ENCODE measurements at regions not wholly inside any gene's neighbourhood (a gene's known extent, or its start where the extent isn't known, plus 50 kb on each side); places are given as distances from the start of the nearest gene placed in this dataset.
A peak's percentile ranks its signal among the peaks of the same experiment; 100 is the strongest.

GRCh38 chr2:129707800-129708199 lies 271.7 kb upstream of the RAB6C start (continued):
- TF ChIP-seq ZNF425 (CRISPR knock-in tag; conservative IDR thresholded peaks at IDR 0.05) = no peak
- no peak for TF ChIP-seq TP53 (CRISPR knock-in tag; IDR thresholded peaks at IDR 0.05)
- no peak for TF ChIP-seq NFYB (CRISPR knock-in tag; conservative IDR thresholded peaks at IDR 0.05; ENCODE audit: low read depth)
- no peak for TF ChIP-seq GABPB1 (CRISPR knock-in tag; IDR thresholded peaks at IDR 0.05)
- no peak for TF ChIP-seq AR (CRISPR knock-in tag; IDR thresholded peaks at IDR 0.05)
- TF ChIP-seq SMAD4 (CRISPR knock-in tag; IDR thresholded peaks at IDR 0.05) = no peak
- no peak for TF ChIP-seq MYBL2 (CRISPR knock-in tag; IDR thresholded peaks at IDR 0.05)
- TF ChIP-seq IRF2 (CRISPR knock-in tag; IDR thresholded peaks at IDR 0.05; ENCODE audit: borderline replicate concordance, low read depth) = no peak
- no peak for TF ChIP-seq MLX (CRISPR knock-in tag; IDR thresholded peaks at IDR 0.05)

GRCh38 chr2:129708221-129708967 lies 271.1 kb upstream of the RAB6C start:
- TF ChIP-seq ZNF423 (CRISPR knock-in tag; IDR thresholded peaks at IDR 0.05) (peak; percentile 30; the same call in 1 of the 2 replicates), RELA (CRISPR knock-in tag; IDR thresholded peaks at IDR 0.05; ENCODE audit: borderline replicate concordance) (no peak)
- DNase-seq (ENCODE audit: low spot score) (no peak), ATAC-seq (no peak)
- CTCF ChIA-PET = interaction anchor here (0.9 to 2.6 kb wide), 18 partner anchors 9 to 189 kb away, joined by 3 to 13 read pairs (median 4); no protein-coding TSS in a partner anchor
- peaks cover 38% of the 10 kb centered on the region for H3K4me1 Mint-ChIP-seq
- no peaks in the 10 kb centered on the region; the same call in 1 of the 2 replicates for H3K27me3 Mint-ChIP-seq (ENCODE audit: low read depth)
- no peaks in the 10 kb centered on the region for H3K36me3 Mint-ChIP-seq
- POLR2A ChIA-PET = no interaction called here
- H3K9me3 Mint-ChIP-seq = no peaks in the 10 kb centered on the region
- H3K27ac Mint-ChIP-seq = no peak overlapping the region
- no peak overlapping the region for H3K4me3 Mint-ChIP-seq

- ATAC-seq = peak; percentile 4; the same call in 1 of the 2 replicates
- ChIA-PET POLR2A (no interaction called here), CTCF (interaction anchor here (0.9 to 2.6 kb wide), 16 partner anchors 8 to 190 kb away, joined by 3 to 13 read pairs (median 4); no protein-coding TSS in a partner anchor)
- no peaks in the 10 kb centered on the region for H3K9me3 Mint-ChIP-seq
- H3K4me3 Mint-ChIP-seq = no peak overlapping the region
- H3K27ac Mint-ChIP-seq = no peak overlapping the region
- H3K36me3 Mint-ChIP-seq = no peaks in the 10 kb centered on the region
- H3K27me3 Mint-ChIP-seq (ENCODE audit: low read depth) = no peaks in the 10 kb centered on the region; the same call in 1 of the 2 replicates
- DNase-seq (ENCODE audit: low spot score) = no peak
- peaks cover 35% of the 10 kb centered on the region for H3K4me1 Mint-ChIP-seq
- TF ChIP-seq ZNF263 (CRISPR knock-in tag; IDR thresholded peaks at IDR 0.05; ENCODE audit: low read depth) (no peak), USF1 (CRISPR knock-in tag; IDR thresholded peaks at IDR 0.05) (no peak), ZMAT4 (CRISPR knock-in tag; IDR thresholded peaks at IDR 0.05) (no peak), MLX (CRISPR knock-in tag; IDR thresholded peaks at IDR 0.05) (no peak), ZNF532 (CRISPR knock-in tag; IDR thresholded peaks at IDR 0.05; ENCODE audit: borderline replicate concordance) (no peak), KAT7 (CRISPR knock-in tag; IDR thresholded peaks at IDR 0.05; ENCODE audit: borderline replicate concordance) (no peak), FOXK1 (CRISPR knock-in tag; IDR thresholded peaks at IDR 0.05) (no peak), IRF2 (CRISPR knock-in tag; IDR thresholded peaks at IDR 0.05; ENCODE audit: borderline replicate concordance, low read depth) (no peak)
Measured at GRCh38 chr2:129709001-129709955, 270.2 kb upstream of the RAB6C start.
